ENCODE measurements at regions not wholly inside any gene's neighbourhood (a gene's known extent, or its start where the extent isn't known, plus 50 kb on each side); places are given as distances from the start of the nearest gene placed in this dataset.

DNA sequence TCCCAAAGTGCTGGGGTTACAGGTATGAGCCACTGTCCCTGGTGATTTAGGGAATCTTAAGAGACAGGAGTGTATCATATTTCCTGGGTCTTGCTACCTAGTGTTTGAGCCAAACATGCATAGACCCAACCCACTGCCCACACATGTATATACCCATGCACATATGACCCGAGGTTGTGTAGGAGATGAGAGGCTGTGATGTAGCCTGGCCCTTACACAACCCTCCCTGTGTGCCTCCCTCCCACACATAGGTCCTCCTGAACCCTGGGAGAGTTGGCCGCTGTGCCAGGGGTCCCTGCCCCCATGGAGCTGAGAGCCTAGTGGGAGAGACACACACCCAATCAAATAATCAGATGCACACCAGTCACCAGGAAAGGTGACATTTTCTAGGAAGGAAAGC is 365.9 kb downstream of the ZNF536 start:
- Histone ChIP-seq H3K79me1 (ENCODE audit: low read depth, low read length) (no peaks in the 10 kb centered on the region), H3K14ac (ENCODE audit: insufficient read length) (no peak overlapping the region), H4K91ac (replicated peaks; ENCODE audit: insufficient read length, low read length) (no peak overlapping the region), H2AK5ac (ENCODE audit: low read depth, low read length) (no peak overlapping the region), H3K23ac (ENCODE audit: insufficient read length) (no peak overlapping the region), H3K9ac (replicated peaks in 1 of 4; ENCODE audit: extremely low read depth in 1 of 4, low read depth in 3 of 4, low read length in 3 of 4) (no peak overlapping the region), H3K4me2 (ENCODE audit: insufficient read depth in 1 of 2, low read depth in 2 of 2, low read length in 2 of 2) (no peak overlapping the region), H4K8ac (ENCODE audit: extremely low read depth, insufficient read depth, low read length) (peak overlapping the region; percentile 90; the same call in 1 of the 2 replicates), H3K27ac (ENCODE audit: low read depth, low read length) (no peak overlapping the region), H4K20me1 (replicated peaks in 1 of 2; ENCODE audit: control insufficient read depth in 1 of 2, insufficient read depth in 2 of 2, low read length in 2 of 2) (no peaks in the 10 kb centered on the region), H4K5ac (ENCODE audit: insufficient read length, low read depth, low read length) (no peak overlapping the region), H3K4me3 (ENCODE audit: extremely low read depth in 1 of 4, insufficient read depth in 2 of 4, low read depth in 3 of 4, low read length in 4 of 4) (no peak overlapping the region), H3K36me3 (ENCODE audit: control insufficient read depth in 2 of 4, insufficient read depth in 4 of 4, low read length in 3 of 4) (no peaks in the 10 kb centered on the region), H3K4me1 (replicated peaks in 1 of 4; ENCODE audit: control insufficient read depth in 3 of 4, insufficient read depth in 4 of 4, low read length in 3 of 4) (no peaks in the 10 kb centered on the region), H2AFZ (ENCODE audit: low read length) (no peak overlapping the region), H3K56ac (replicated peaks; ENCODE audit: insufficient read length, low read depth, low read length) (no peak overlapping the region), H2BK120ac (replicated peaks; ENCODE audit: low read depth, low read length) (no peak overlapping the region), H2BK12ac (ENCODE audit: low read depth, low read length) (no peak overlapping the region), H3K23me2 (ENCODE audit: low read depth, low read length) (no peaks in the 10 kb centered on the region), H3K27me3 (replicated peaks in 1 of 4; ENCODE audit: control insufficient read depth in 3 of 4, extremely low read depth in 1 of 4, insufficient read depth in 3 of 4, low read length in 3 of 4) (no peaks in the 10 kb centered on the region), H3K18ac (ENCODE audit: extremely low read depth, low read length) (no peak overlapping the region), H2BK20ac (ENCODE audit: low read length) (no peak overlapping the region), H2BK5ac (ENCODE audit: low read depth, low read length) (no peak overlapping the region; the same call in 1 of the 2 replicates), H3K4ac (replicated peaks; ENCODE audit: insufficient read length, low read depth, low read length) (no peak overlapping the region), H2BK15ac (ENCODE audit: low read length) (no peak overlapping the region; the same call in 1 of the 2 replicates), H3K9me3 (ENCODE audit: insufficient read depth in 2 of 2, low read depth in 1 of 2, low read length in 1 of 2) (no peaks in the 10 kb centered on the region), H3K79me2 (ENCODE audit: control insufficient read depth in 1 of 2, insufficient read depth in 2 of 2, low read length in 2 of 2) (no peaks in the 10 kb centered on the region)
- WGBS, 2 experiments (ENCODE audit: extremely low coverage in 1 of 2, insufficient coverage in 1 of 2, insufficient read length in 1 of 2, insufficient replicate concordance in 2 of 2, low coverage in 1 of 2, low lambda C conversion rate in 2 of 2, missing lambda C conversion rate in 1 of 2) = 95% methylated on average over 2 of the region's 2 CpGs; no CpG with 5 or more reads in 1 of the 2 experiments
- ChIA-PET POLR2A (ENCODE audit: partially characterized antibody) (no interaction called here), CTCF (ENCODE audit: partially characterized antibody) (interaction anchor here (0.6 to 0.8 kb wide), 2 partner anchors 41 to 506 kb away, joined by 3 read pairs; no protein-coding TSS in a partner anchor)
- FAIRE-seq (no peak), DNase-seq (ENCODE audit: low read depth in 1 of 2, low spot score in 2 of 2) (no peak)
- TF ChIP-seq ZNF274 (IDR thresholded peaks at IDR 0.05; ENCODE audit: borderline replicate concordance, extremely low read depth, low read length) (no peak), NRF1 (IDR thresholded peaks at IDR 0.05; ENCODE audit: low read depth, low read length) (no peak)
